GM12891 (cell line): ENCODE measurements at regions not wholly inside any gene's neighbourhood (a gene's known extent, or its start where the extent isn't known, plus 50 kb on each side); places are given as distances from the start of the nearest gene placed in this dataset.

Experiments
- POLR2A ChIP-seq: IDR thresholded peaks from 2 replicates; pipeline ENCODE4 v1.6.1; 2011; ENCODE audit warnings: low read depth, low read length, control low read depth
- TAF1 ChIP-seq: IDR thresholded peaks from 2 replicates; pipeline ENCODE4 v1.6.1; 2011; ENCODE audit warnings: low read depth, low read length, control low read depth

- TF ChIP-seq TAF1 (no peak), POLR2A (no peak)
Observed at GRCh38 chr3:64379221-64379620, 154.0 kb upstream of the PRICKLE2 start.
